GM10248 (cell line): ENCODE measurements at regions not wholly inside any gene's neighbourhood (a gene's known extent, or its start where the extent isn't known, plus 50 kb on each side); places are given as distances from the start of the nearest gene placed in this dataset.

Experiments used
- CTCF ChIA-PET: fragments of 300-600 bp; sonication (Branson Sonifier 250); formaldehyde crosslinking; extraction: SDS; loops from one replicate; lab custom pipeline; 2021; ENCODE audit warnings: antibody characterized with exemption; lab: Yijun Ruan, JAX
- POLR2A ChIA-PET: fragments of 350-650 bp; sonication (Branson Sonifier 250); formaldehyde crosslinking; extraction: SDS; loops from one replicate; lab custom pipeline; 2020; ENCODE audit warnings: antibody characterized with exemption; lab: Yijun Ruan, JAX
- DNase-seq: peaks from one replicate; pipeline ENCODE4 v3.0.0; 2012; ENCODE audit errors: extremely low spot score
- TF ChIP-seq, protein P1 (sequence below): IDR thresholded peaks from 2 replicates; pipeline ENCODE4 v1.5.1; 2012; ENCODE audit warnings: mild to moderate bottlenecking, low read depth; ENCODE audit errors: extremely low read depth, missing control alignments, control extremely low read depth

DNA sequence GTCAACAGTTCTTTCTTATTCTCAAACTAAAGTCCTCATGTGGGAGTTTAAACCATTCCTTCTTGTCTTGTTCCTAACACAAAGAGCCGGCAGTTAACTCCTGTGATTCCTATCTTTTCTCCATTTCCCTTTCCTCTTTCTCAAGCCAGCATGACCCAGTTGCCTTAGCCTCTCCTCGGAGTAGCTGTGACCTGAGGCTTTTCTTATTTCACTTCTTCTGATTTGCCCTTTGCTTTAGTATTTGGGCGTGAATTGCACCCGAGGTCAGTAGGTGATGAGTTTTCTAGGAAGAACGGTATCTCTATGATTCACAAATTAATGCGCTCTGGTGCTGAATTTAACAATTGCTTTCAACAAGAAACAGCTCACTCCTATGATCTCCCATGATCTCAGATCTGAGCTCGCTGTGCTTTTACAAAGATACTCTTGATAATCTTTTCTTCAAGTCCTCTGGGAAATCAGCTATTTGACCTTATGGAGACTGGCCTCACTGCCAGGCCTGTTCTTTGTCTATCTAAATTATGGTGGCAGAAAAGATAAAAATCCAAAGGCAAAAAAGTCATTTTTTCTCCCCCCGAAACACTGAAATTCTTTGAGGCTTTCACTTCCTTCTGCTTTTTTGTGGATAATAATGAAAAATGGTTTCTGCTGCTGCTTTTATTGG is 184.6 kb downstream of the JCAD start:
- TF ChIP-seq, protein P1, sequence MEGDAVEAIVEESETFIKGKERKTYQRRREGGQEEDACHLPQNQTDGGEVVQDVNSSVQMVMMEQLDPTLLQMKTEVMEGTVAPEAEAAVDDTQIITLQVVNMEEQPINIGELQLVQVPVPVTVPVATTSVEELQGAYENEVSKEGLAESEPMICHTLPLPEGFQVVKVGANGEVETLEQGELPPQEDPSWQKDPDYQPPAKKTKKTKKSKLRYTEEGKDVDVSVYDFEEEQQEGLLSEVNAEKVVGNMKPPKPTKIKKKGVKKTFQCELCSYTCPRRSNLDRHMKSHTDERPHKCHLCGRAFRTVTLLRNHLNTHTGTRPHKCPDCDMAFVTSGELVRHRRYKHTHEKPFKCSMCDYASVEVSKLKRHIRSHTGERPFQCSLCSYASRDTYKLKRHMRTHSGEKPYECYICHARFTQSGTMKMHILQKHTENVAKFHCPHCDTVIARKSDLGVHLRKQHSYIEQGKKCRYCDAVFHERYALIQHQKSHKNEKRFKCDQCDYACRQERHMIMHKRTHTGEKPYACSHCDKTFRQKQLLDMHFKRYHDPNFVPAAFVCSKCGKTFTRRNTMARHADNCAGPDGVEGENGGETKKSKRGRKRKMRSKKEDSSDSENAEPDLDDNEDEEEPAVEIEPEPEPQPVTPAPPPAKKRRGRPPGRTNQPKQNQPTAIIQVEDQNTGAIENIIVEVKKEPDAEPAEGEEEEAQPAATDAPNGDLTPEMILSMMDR: no peak
- DNase-seq: no peak
- ChIA-PET CTCF (interaction anchor here (1.4 kb wide), 1 partner anchor 15 kb away, joined by 4 read pairs; no protein-coding TSS in a partner anchor), POLR2A (no interaction called here)

- DNase-seq: no peak
- TF ChIP-seq, protein P1: no peak
- CTCF ChIA-PET: interaction anchor here (1.2 kb wide), 2 partner anchors 22 to 287 kb away, joined by 3 read pairs; no protein-coding TSS in a partner anchor
These were observed 185.4 kb downstream of the JCAD start for GRCh38 chr10:29873941-29874484.

GRCh38 chr10:29870522-29871044 is 188.8 kb downstream of the JCAD start:
- DNase-seq: no peak
- CTCF ChIA-PET: interaction anchor here (1.0 kb wide), 1 partner anchor 10 kb away, joined by 3 read pairs; no protein-coding TSS in a partner anchor
- TF ChIP-seq, protein P1: no peak

More at GRCh38 chr10:29873941-29874484, 185.4 kb downstream of the JCAD start:
- POLR2A ChIA-PET: no interaction called here

DNA sequence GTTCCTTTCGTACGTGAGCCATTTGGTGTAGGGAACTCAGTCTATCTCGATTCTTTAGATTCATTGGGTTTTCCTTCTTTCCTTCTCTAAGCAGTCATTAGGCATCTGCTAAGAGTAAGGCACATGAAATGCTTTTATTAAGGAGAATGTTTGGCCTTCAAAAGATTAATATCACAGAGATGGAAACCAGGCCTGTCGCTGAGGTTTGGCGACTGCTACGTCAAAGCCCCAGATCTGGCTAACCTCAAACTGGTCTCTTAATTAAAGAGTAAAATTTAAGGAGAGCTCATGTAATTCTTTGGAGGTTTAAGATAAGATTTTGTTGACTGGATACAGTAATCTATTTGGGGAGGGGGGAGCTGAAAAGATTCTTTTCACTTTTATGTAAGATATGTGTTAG is 189.8 kb downstream of the JCAD start:
- DNase-seq: no peak
- POLR2A ChIA-PET: no interaction called here
- CTCF ChIA-PET: interaction anchor here (1.0 kb wide), 1 partner anchor 9 kb away, joined by 3 read pairs; no protein-coding TSS in a partner anchor

More at GRCh38 chr10:29870522-29871044, 188.8 kb downstream of the JCAD start:
- POLR2A ChIA-PET: no interaction called here

DNA sequence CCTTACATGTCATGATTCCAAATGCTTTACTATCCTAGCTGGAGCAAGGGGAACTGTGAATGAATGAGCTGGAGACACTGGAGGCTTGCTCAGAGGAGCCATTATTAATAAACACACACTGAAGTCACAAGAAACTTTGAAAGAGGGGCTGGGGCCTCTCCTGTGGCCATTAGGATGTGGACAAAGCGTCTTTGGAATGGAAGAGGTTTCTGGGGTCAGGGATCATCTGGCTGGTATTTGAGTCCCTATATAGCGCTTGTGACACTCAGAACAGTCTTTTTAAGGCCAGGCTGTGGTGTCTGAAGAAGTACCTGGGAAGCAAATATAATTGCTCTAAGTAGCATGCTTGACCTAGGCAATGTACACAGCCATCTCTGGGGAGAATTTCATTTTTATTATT is 193.0 kb downstream of the JCAD start:
- POLR2A ChIA-PET: no interaction called here
- DNase-seq: no peak
- CTCF ChIA-PET: no interaction called here

More for the DNA sequence above, 189.8 kb downstream of the JCAD start:
- TF ChIP-seq, protein P1: no peak

GRCh38 chr10:29865700-29866355 is 193.6 kb downstream of the JCAD start:
- CTCF ChIA-PET: no interaction called here
- POLR2A ChIA-PET: no interaction called here
- no peak for DNase-seq
- TF ChIP-seq, protein P1: no peak

More for the DNA sequence above, 193.0 kb downstream of the JCAD start:
- TF ChIP-seq, protein P1: no peak
